Kidney epithelial cell (primary cell): ENCODE measurements at regions not wholly inside any gene's neighbourhood (a gene's known extent, or its start where the extent isn't known, plus 50 kb on each side); places are given as distances from the start of the nearest gene placed in this dataset.

Source experiments
- DNase-seq: peaks from one replicate; pipeline ENCODE4 v3.0.0-alpha.2; 2010; ENCODE audit warnings: low read depth
- H3K27me3 ChIP-seq: 2 replicates; pipeline ENCODE4 v1.6.0; 2011; ENCODE audit warnings: low read length; ENCODE audit not compliant: control insufficient read depth, insufficient read depth
- H3K36me3 ChIP-seq: 2 replicates; pipeline ENCODE4 v1.5.1; 2011; ENCODE audit warnings: low read length; ENCODE audit not compliant: control insufficient read depth, insufficient read depth
- H3K4me3 ChIP-seq: 2 replicates; pipeline ENCODE4 v1.5.1; 2011; ENCODE audit warnings: low read depth, mild to moderate bottlenecking, control low read depth, low read length
- CTCF ChIP-seq: IDR thresholded peaks from 2 replicates; pipeline ENCODE4 v1.5.1; 2011; ENCODE audit warnings: mild to moderate bottlenecking, moderate library complexity, low read length, control low read depth, inconsistent platforms; ENCODE audit not compliant: insufficient read depth, poor library complexity, severe bottlenecking

- DNase-seq, result no peak
- H3K4me3 ChIP-seq, result no peak overlapping the region
- TF ChIP-seq CTCF, result no peak
- no peaks in the 10 kb centered on the region for H3K27me3 ChIP-seq
- H3K36me3 ChIP-seq, result no peaks in the 10 kb centered on the region
Measured at GRCh38 chr2:128721096-128721495, 402.4 kb upstream of the HS6ST1 start.

GRCh38 chr2:128722489-128722888, 403.8 kb upstream of the HS6ST1 start:
- no peaks in the 10 kb centered on the region for H3K27me3 ChIP-seq
- no peak for TF ChIP-seq CTCF
- no peak overlapping the region for H3K4me3 ChIP-seq
- DNase-seq, result no peak
- no peaks in the 10 kb centered on the region for H3K36me3 ChIP-seq

GRCh38 chr2:128724547-128724946, 405.9 kb upstream of the HS6ST1 start:
- Histone ChIP-seq H3K36me3 (no peaks in the 10 kb centered on the region), H3K27me3 (no peaks in the 10 kb centered on the region), H3K4me3 (no peak overlapping the region)
- DNase-seq, result no peak
- TF ChIP-seq CTCF, result no peak

- Histone ChIP-seq H3K27me3 (no peaks in the 10 kb centered on the region), H3K36me3 (no peaks in the 10 kb centered on the region), H3K4me3 (no peak overlapping the region)
- DNase-seq, result no peak
- TF ChIP-seq CTCF, result no peak
Measured at GRCh38 chr2:128724972-128725371, 406.3 kb upstream of the HS6ST1 start.

- DNase-seq, result no peak
- H3K36me3 ChIP-seq, result no peaks in the 10 kb centered on the region
Measured at GRCh38 chr2:128726236-128726635, 407.6 kb upstream of the HS6ST1 start.

More at GRCh38 chr2:128726236-128726635, 407.6 kb upstream of the HS6ST1 start:
- Histone ChIP-seq H3K27me3 (no peaks in the 10 kb centered on the region), H3K4me3 (no peak overlapping the region)
- no peak for TF ChIP-seq CTCF
